NCI-H1092 (cell line): ENCODE measurements at regions not wholly inside any gene's neighbourhood (a gene's known extent, or its start where the extent isn't known, plus 50 kb on each side); places are given as distances from the start of the nearest gene placed in this dataset.

ENCODE experiments used
- DNase-seq: peaks from one replicate; lab custom pipeline; 2025; lab: John Stamatoyannopoulos, UW

DNA sequence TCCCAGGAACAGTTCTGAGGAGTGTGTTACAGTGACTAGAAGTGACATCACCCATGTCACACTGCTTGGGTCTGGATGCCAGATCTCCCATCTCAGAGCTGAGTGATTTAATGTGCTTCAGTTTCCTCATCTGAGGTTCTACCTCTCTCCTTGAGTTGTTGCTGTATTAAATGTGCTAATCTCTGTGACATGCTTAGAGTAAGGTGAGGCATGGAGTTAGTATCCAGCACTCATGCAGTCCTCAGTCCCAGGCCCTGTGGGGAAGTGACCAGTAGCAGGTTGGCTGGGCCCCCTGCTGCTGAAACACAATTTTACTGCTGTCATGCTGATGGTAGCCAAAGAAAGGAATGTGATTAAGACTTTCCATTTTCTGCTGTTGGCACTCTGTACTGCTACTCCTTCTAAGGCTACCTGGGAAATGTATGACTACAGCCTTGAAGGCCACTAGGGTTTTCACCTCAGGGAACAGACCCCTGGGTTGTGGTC, 639.6 kb downstream of the MID1IP1 start:
- no peak for DNase-seq

GRCh38 chrX:39442332-39442731, 641.1 kb downstream of the MID1IP1 start:
- DNase-seq = no peak

DNA sequence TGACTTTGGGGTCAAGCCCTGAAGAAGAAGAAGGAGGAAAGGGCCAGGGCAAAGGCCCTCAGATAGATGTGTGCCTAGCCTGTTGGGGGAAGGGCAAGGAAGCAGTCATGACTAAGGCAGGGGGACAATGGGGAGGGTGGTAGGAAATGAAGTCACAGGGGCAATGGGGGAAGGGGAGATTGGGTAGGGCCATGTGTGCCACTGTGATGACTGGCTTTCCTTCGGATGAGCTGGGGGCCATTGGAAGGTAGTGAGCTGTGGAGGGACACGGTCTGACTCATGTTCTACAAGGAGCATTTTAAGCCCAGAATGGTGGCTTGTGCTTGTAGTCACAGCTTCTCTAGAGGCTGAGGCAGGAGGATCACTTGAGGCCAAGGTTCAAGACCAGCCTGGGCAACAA, 642.0 kb downstream of the MID1IP1 start:
- no peak for DNase-seq

DNA sequence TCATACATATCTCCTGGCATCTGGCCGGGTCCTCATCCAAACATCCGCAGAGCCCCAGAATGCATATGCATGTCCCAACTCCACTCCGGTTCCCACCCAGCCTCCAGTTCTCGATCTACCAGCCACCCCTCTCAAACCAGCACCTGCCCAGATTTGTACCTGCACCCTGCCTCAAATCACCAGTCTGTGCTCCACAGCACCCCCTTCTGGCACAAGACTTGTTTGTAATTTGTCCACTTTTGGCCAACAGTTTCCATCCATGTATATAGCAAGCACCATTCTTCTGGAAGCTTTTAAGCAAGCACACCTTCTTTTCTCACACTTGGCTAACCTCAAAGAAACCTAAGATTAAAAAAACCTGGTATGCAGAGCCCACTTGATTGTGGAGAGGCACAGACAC, 644.1 kb downstream of the MID1IP1 start:
- DNase-seq = peak; percentile 16

DNA sequence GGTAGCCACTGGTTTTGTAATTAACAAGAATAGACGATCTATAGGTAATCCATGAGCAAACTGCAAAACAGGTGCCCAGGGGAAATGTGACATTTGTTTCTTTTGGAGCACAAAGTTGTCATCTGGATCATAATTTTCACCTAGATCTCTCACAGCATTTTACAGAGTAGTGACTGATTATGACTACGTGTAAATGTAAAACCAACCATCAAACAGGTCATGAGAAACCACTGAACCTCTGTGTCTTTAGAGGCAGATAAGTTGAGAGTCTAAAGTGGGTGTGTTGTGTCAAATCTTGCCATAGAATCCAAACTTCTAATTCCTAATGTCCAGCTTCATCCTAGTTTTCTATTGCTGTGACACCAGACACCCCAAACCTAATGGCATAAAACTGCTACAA, 648.1 kb downstream of the MID1IP1 start:
- DNase-seq = no peak

GRCh38 chrX:39450234-39450977, 647.4 kb downstream of the BCOR start:
- no peak for DNase-seq

- no peak for DNase-seq
These were observed 646.7 kb downstream of the BCOR start for GRCh38 chrX:39451046-39451445.

DNA sequence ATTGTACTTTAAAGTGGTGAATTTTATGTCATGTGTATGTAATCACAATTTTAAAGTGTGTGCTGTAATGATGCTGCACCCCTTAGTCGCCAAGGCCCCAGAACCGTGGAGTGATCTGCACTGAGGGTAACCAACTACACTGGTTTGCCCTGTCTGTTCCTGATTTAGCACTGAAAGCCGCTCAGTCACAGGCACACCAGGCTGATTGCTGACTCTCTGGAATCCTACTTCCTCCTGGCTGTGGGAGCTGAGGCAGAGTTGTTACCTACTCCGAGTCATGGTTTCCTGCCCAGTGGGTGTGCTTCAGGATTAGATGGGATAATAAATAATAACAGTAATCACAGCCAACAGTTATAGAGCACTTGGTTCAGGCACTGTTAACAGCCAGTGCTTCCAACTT, 645.4 kb downstream of the BCOR start:
- DNase-seq = no peak

GRCh38 chrX:39453889-39454621, 643.7 kb downstream of the BCOR start:
- no peak for DNase-seq

GRCh38 chrX:39456894-39457604, 640.7 kb downstream of the BCOR start:
- no peak for DNase-seq

- no peak for DNase-seq
These were observed 639.0 kb downstream of the BCOR start for GRCh38 chrX:39458779-39459178.

- no peak for DNase-seq
These were observed 638.6 kb downstream of the BCOR start for GRCh38 chrX:39459204-39459603.

- peak; percentile 88 for DNase-seq
These were observed 637.8 kb downstream of the BCOR start for GRCh38 chrX:39459952-39460351.

DNA sequence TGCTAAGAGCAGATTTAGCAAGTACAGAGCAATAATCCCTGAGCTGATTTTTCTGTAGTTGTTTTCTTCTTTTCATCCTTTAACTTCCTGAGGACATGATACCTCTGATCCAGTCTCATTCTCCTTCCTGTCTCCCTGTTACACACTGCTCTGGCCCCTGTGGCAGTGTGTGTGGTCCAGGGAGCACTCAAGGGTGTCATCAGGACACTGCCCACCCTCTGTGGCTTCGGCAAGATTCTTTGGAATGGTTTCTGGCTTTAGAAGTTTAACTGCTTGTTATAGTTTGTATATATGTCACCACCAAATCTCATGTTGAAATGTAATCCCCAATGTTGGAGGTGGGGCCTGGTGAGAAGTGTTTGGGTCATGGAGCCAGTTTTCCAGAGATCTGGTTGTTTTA, 637.3 kb downstream of the BCOR start:
- no peak for DNase-seq

GRCh38 chrX:39462835-39463234, 634.9 kb downstream of the BCOR start:
- DNase-seq = no peak

DNA sequence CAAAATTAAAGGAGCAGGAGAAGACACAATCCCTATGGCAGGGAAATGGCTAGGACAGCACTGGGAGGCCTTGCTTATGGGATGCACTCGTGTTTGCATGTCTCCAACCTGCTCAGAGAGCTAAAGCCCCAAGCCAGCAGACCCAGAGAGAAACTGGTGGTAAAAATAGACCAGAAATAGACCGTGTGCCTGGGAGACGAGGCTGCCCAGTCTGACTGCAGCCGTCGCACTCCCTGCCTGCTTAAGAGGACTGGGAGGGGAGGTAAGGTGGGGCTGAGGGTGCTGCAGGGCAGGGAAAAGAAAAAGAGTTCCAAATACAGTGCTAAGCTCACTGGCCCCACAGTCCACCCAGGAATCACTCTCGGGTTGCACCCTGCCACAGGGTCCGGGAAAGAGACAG, 633.5 kb downstream of the BCOR start:
- no peak for DNase-seq

GRCh38 chrX:39465467-39465866, 632.3 kb downstream of the BCOR start:
- DNase-seq = no peak

- no peak for DNase-seq
These were observed 631.9 kb downstream of the BCOR start for GRCh38 chrX:39465906-39466305.

GRCh38 chrX:39469126-39469525, 628.6 kb downstream of the BCOR start:
- no peak for DNase-seq

DNA sequence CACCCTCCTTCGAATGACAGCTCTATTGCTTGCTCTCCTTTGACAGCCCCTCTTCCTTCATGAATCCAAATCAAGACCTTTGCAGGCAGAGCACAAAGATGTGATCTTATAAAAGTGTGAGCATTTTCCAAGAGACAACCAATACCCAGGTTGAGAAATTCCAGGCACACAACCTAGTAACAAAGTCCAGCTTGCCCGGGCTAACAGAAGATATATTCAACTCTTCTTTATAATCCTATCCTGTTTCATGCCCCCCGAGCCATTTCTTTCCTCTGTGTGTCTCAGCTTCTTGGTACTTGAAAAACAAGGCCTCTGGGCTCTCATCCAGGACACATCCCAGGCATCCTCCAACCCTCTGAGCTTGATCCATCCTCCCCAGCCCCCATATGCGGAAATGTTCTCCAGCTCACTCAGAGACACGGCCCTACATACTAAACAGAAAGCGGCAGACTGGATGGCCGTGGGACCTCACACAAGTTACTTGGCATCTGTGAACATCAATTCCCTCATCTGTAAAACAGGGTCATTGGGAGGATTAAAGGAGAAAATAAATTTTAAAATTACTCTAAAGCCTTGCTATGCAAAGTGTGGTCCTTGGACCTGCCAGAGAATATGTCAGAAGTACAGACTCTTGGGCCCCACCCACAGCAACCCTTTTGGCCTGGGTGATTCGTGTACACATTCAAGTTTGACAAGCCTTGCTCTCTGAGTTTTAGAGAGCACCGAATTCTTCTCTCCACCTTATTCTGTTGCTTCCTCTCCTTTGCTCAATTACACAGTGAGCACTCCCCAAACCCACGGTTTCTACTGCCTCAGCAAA, 627.0 kb downstream of the BCOR start:
- DNase-seq = peak; percentile 49

GRCh38 chrX:39472161-39472560, 625.6 kb downstream of the BCOR start:
- no peak for DNase-seq

- DNase-seq = no peak
These were observed 623.9 kb downstream of the BCOR start for GRCh38 chrX:39473812-39474211.
